Mesodermal cell (in vitro differentiated cells): ENCODE measurements at regions not wholly inside any gene's neighbourhood (a gene's known extent, or its start where the extent isn't known, plus 50 kb on each side); places are given as distances from the start of the nearest gene placed in this dataset.

Experiments used
- H3K27ac ChIP-seq: 2 replicates; pipeline ENCODE4 v1.7.0; 2013; ENCODE audit warnings: mild to moderate bottlenecking, low read depth, low read length, moderate library complexity; ENCODE audit not compliant: severe bottlenecking
- H3K36me3 ChIP-seq: 2 replicates; pipeline ENCODE4 v1.7.1; 2013; ENCODE audit warnings: mild to moderate bottlenecking, low read length, moderate library complexity; ENCODE audit not compliant: control insufficient read depth, insufficient read depth
- H3K4me1 ChIP-seq: one replicate; pipeline ENCODE4 v1.7.1; 2013; ENCODE audit warnings: mild to moderate bottlenecking, low read length; ENCODE audit not compliant: insufficient read depth, control insufficient read depth, poor library complexity, severe bottlenecking
- H3K4me3 ChIP-seq: 2 replicates; pipeline ENCODE4 v1.7.0; 2013; ENCODE audit warnings: low read length, control low read depth, mild to moderate bottlenecking; ENCODE audit not compliant: insufficient read depth, poor library complexity, severe bottlenecking; ENCODE audit errors: extremely low read depth
- H3K9me3 ChIP-seq: 2 replicates; pipeline ENCODE4 v1.7.1; 2013; ENCODE audit warnings: mild to moderate bottlenecking, low read length, moderate library complexity; ENCODE audit not compliant: control insufficient read depth
- WGBS, 2 experiments: methylation state at CpG; one replicate each; pipeline ENCODE4 v1.1.5; 2013; ENCODE audit warnings: missing lambda C conversion rate in 2 of 2; ENCODE audit not compliant: insufficient coverage in 2 of 2; 5-methylcytosine and 5-hydroxymethylcytosine counted together

- Histone ChIP-seq H3K4me1 (no peaks in the 10 kb centered on the region), H3K9me3 (no peaks in the 10 kb centered on the region), H3K4me3 (no peak overlapping the region), H3K27ac (no peak overlapping the region), H3K36me3 (no peaks in the 10 kb centered on the region)
- 91 to 93% methylated on average over 4 of the region's 4 CpGs for WGBS, 2 experiments
These were observed 132.4 kb upstream of the ST6GAL2 start for GRCh38 chr2:107018366-107018765.

DNA sequence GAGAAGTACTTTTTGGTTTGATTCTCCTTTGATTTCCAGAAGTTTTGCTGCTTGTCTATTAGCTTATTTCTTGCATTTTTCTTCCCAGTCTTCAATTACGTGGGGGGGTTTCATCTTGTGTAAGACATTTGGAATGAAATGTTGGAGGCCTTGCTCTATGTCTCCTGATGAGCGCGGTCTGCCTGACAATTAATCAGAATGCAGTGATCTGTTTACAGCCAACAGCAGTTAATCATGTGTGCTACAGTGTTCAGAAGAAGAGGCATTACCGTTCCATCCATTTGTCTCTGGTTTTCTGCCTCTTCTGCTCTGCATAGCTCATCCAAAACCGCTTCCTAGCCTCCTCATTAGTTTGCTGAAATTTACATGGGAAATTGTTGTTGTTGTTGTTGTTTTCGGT lies 134.4 kb upstream of the ST6GAL2 start:
- Histone ChIP-seq H3K36me3 (no peaks in the 10 kb centered on the region), H3K27ac (no peak overlapping the region), H3K4me1 (no peaks in the 10 kb centered on the region), H3K9me3 (no peaks in the 10 kb centered on the region), H3K4me3 (no peak overlapping the region)
- WGBS, 2 experiments = 73 to 92% methylated on average over 2 to 3 of the region's 6 CpGs

DNA sequence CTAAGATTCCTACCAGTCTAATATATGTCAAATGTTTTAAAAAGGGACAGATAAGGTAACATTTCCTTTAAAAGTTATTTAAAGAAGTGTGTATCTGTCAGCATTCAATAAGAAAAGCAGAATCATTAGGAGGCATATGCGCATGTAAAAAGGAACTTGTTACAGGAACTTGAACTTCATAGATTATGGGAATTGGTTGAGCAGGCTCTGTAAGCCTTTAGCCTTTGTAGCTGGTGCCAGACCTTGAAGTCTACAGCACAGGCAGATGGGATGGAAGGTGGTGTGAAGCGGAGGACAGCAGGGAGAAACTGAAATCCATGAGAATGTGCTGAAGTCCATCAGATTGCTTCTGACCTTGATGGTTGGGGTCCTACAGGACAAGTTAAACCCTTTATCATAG lies 138.3 kb upstream of the ST6GAL2 start:
- no peak overlapping the region for H3K4me3 ChIP-seq
- no peaks in the 10 kb centered on the region for H3K36me3 ChIP-seq
- WGBS, 2 experiments = 100% methylated on average over 2 of the region's 2 CpGs
- no peaks in the 10 kb centered on the region for H3K9me3 ChIP-seq
- H3K27ac ChIP-seq = no peak overlapping the region
- H3K4me1 ChIP-seq = no peaks in the 10 kb centered on the region

DNA sequence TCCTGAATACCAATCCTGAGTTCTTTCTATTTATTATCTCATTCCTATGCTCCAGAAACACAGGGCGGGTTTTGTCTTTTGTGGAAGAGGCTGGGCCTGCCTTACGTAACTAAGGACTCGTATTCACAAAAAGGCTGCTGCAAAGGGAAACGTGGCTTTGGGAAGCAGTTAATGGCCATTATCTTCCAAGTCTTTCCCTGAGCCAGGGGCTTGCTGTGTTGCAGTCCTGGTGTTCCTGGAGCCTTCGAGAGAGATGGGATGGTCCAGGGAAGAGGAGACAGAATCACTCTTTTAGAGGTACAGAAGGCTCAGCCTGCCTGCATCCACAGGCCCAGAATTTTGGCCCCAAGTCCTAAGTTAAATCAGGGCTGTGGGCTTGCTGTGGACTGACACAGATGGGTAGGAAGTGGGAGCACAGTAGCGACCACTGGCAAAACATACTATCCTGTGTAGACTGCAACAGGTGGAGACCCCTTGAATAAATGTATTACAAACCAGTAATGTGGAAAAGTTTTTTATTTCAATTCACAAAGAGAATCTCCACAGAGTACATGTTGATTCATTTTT lies 139.4 kb upstream of the ST6GAL2 start:
- H3K4me1 ChIP-seq = no peaks in the 10 kb centered on the region
- no peaks in the 10 kb centered on the region for H3K9me3 ChIP-seq
- no peaks in the 10 kb centered on the region for H3K36me3 ChIP-seq
- no peak overlapping the region for H3K4me3 ChIP-seq
- no peak overlapping the region for H3K27ac ChIP-seq
- 63 to 72% methylated on average over 4 of the region's 6 CpGs for WGBS, 2 experiments

- H3K9me3 ChIP-seq = no peaks in the 10 kb centered on the region
- H3K4me1 ChIP-seq = no peaks in the 10 kb centered on the region
- H3K4me3 ChIP-seq = no peak overlapping the region
- H3K27ac ChIP-seq = no peak overlapping the region
- 82 to 85% methylated on average over 4 of the region's 8 CpGs for WGBS, 2 experiments
- H3K36me3 ChIP-seq = no peaks in the 10 kb centered on the region
These were observed 140.0 kb upstream of the ST6GAL2 start for GRCh38 chr2:107025869-107026380.

- no peaks in the 10 kb centered on the region for H3K4me1 ChIP-seq
- WGBS, 2 experiments = no CpG with 5 or more reads among the region's 1 CpG
- no peak overlapping the region for H3K4me3 ChIP-seq
- no peaks in the 10 kb centered on the region for H3K9me3 ChIP-seq
- H3K36me3 ChIP-seq = no peaks in the 10 kb centered on the region
- no peak overlapping the region for H3K27ac ChIP-seq
These were observed 141.2 kb upstream of the ST6GAL2 start for GRCh38 chr2:107027205-107027604.

GRCh38 chr2:107027810-107028209 lies 141.8 kb upstream of the ST6GAL2 start:
- Histone ChIP-seq H3K9me3 (no peaks in the 10 kb centered on the region), H3K27ac (no peak overlapping the region), H3K4me3 (no peak overlapping the region), H3K36me3 (no peaks in the 10 kb centered on the region), H3K4me1 (no peaks in the 10 kb centered on the region)

DNA sequence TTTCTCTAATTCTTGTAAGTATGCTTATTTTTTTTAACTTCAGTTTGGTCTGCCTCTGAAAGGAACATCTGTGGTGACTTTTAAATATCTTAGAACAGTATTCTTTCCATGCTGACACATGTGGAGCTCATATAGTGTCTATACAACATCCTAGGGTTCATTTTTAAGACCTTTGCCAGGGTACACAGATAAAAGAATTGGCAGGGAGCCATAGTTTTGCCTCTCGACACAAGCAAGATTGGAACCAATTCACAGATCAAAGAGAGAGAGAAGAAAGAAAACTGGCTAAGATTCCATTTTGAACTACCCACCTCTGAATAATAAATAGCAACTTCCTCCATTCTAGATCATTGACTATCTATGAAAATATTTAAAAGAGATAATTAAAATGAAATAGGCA lies 142.7 kb upstream of the ST6GAL2 start:
- Histone ChIP-seq H3K4me3 (no peak overlapping the region), H3K9me3 (no peaks in the 10 kb centered on the region), H3K36me3 (no peaks in the 10 kb centered on the region), H3K27ac (no peak overlapping the region), H3K4me1 (no peaks in the 10 kb centered on the region)
- 83 to 88% methylated on average over 1 of the region's 1 CpG for WGBS, 2 experiments

DNA sequence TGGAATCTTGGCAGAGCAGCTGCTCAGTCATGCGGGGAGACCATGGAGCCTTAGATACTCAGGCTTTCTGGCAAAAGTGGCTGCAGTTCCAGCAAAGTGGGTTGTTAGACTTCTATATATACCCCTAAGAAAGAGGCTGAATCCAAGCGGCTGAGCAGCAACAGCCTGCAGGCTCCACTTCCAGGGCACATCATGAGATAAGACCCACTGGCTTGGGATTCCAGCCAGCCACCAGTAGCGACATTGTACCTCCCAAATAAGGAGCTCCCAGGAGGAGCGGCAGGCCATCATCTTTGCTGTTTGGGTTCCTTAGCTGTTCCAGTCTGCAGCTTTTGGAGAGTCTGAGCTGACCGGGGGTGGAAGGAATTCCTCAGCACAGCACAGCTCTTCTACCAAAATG lies 150.3 kb upstream of the ST6GAL2 start:
- Histone ChIP-seq H3K4me3 (no peak overlapping the region), H3K4me1 (no peaks in the 10 kb centered on the region), H3K36me3 (no peaks in the 10 kb centered on the region), H3K9me3 (no peaks in the 10 kb centered on the region), H3K27ac (no peak overlapping the region)
- 77 to 87% methylated on average over 3 to 4 of the region's 5 CpGs for WGBS, 2 experiments

- 17 to 100% methylated on average over 1 of the region's 4 CpGs for WGBS, 2 experiments
- H3K4me3 ChIP-seq = no peak overlapping the region
- H3K27ac ChIP-seq = no peak overlapping the region
- no peaks in the 10 kb centered on the region for H3K36me3 ChIP-seq
- H3K4me1 ChIP-seq = no peaks in the 10 kb centered on the region
- H3K9me3 ChIP-seq = no peaks in the 10 kb centered on the region
These were observed 176.2 kb upstream of the ST6GAL2 start for GRCh38 chr2:107062173-107062572.

- Histone ChIP-seq H3K9me3 (no peaks in the 10 kb centered on the region), H3K4me3 (no peak overlapping the region), H3K27ac (no peak overlapping the region), H3K4me1 (no peaks in the 10 kb centered on the region), H3K36me3 (no peaks in the 10 kb centered on the region)
- WGBS, 2 experiments = 40 to 50% methylated on average over 2 of the region's 5 CpGs
These were observed 176.7 kb upstream of the ST6GAL2 start for GRCh38 chr2:107062599-107063220.
